Choroid plexus epithelial cell (primary cell): ENCODE measurements at regions not wholly inside any gene's neighbourhood (a gene's known extent, or its start where the extent isn't known, plus 50 kb on each side); places are given as distances from the start of the nearest gene placed in this dataset.
"Not testable (repeated sequence)": the region's sequence is repeated elsewhere in the genome, so short reads cannot be mapped to it uniquely, and the experiment has no call there.

Source experiments
- DNase-seq: peaks from one replicate; pipeline ENCODE4 v3.0.0-alpha.2; 2010; ENCODE audit warnings: low read depth
- H3K4me3 ChIP-seq: 2 replicates; pipeline ENCODE4 v1.5.1; 2011; ENCODE audit warnings: low read depth, mild to moderate bottlenecking, control low read depth, low read length, moderate library complexity
- CTCF ChIP-seq: conservative IDR thresholded peaks from 2 replicates; pipeline ENCODE4 v1.5.1; 2011; ENCODE audit warnings: low read depth, mild to moderate bottlenecking, control low read depth, inconsistent platforms, low read length, moderate library complexity

GRCh38 chr13:103510007-103510535 lies 443.9 kb upstream of the SLC10A2 start:
- no peak for DNase-seq
- H3K4me3 ChIP-seq: no peak overlapping the region
- no peak for TF ChIP-seq CTCF

- TF ChIP-seq CTCF: no peak
- no peak for DNase-seq
- no peak overlapping the region for H3K4me3 ChIP-seq
These were observed 431.2 kb upstream of the SLC10A2 start for GRCh38 chr13:103497404-103497803.

- no peak for TF ChIP-seq CTCF
- H3K4me3 ChIP-seq: no peak overlapping the region
- no peak for DNase-seq
These were observed 421.6 kb upstream of the SLC10A2 start for GRCh38 chr13:103487841-103488240.

GRCh38 chr13:103473081-103473480 lies 406.9 kb upstream of the SLC10A2 start:
- DNase-seq: no peak
- no peak overlapping the region for H3K4me3 ChIP-seq
- TF ChIP-seq CTCF: no peak

- no peak for DNase-seq
- no peak for TF ChIP-seq CTCF
- no peak overlapping the region for H3K4me3 ChIP-seq
These were observed 405.7 kb upstream of the SLC10A2 start for GRCh38 chr13:103471896-103472295.

GRCh38 chr13:103469771-103470170 lies 403.6 kb upstream of the SLC10A2 start:
- no peak for DNase-seq
- no peak for TF ChIP-seq CTCF

GRCh38 chr13:103466761-103467160 lies 400.5 kb upstream of the SLC10A2 start:
- no peak overlapping the region for H3K4me3 ChIP-seq
- DNase-seq: no peak
- TF ChIP-seq CTCF: no peak

More at GRCh38 chr13:103469771-103470170, 403.6 kb upstream of the SLC10A2 start:
- no peak overlapping the region for H3K4me3 ChIP-seq

GRCh38 chr13:103460246-103460645 lies 394.0 kb upstream of the SLC10A2 start:
- DNase-seq: not testable (repeated sequence)

GRCh38 chr13:103457050-103457449 lies 390.8 kb upstream of the SLC10A2 start:
- not testable (repeated sequence) for H3K4me3 ChIP-seq, DNase-seq

More at GRCh38 chr13:103460246-103460645, 394.0 kb upstream of the SLC10A2 start:
- H3K4me3 ChIP-seq: not testable (repeated sequence)
